ELR (cell line): ENCODE measurements at regions not wholly inside any gene's neighbourhood (a gene's known extent, or its start where the extent isn't known, plus 50 kb on each side); places are given as distances from the start of the nearest gene placed in this dataset.
"Not testable (repeated sequence)": the region's sequence is repeated elsewhere in the genome, so short reads cannot be mapped to it uniquely, and the experiment has no call there.

Source experiments
- DNase-seq: peaks from one replicate; pipeline ENCODE4 v3.0.0-alpha.2; 2015; ENCODE audit warnings: low read depth

DNA sequence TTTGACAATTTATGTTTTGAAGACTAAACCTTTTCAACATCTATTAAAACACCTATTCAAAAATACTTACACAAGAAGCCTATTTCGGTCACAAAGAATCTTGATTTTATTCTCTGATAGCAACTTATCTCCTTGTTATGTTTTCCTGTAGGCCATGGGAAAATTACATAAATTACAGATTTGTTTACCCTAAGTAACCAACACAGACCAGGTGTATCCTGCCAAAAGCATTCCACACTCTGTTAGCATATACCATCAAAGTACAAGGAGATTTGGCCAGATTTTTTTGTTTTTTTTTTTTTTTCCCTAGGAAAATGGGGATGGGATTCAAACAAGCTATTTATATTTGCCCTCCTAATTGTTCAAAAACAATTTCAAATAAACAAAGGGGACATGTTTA lies 497.9 kb upstream of the MAGEB18 start:
- no peak for DNase-seq

DNA sequence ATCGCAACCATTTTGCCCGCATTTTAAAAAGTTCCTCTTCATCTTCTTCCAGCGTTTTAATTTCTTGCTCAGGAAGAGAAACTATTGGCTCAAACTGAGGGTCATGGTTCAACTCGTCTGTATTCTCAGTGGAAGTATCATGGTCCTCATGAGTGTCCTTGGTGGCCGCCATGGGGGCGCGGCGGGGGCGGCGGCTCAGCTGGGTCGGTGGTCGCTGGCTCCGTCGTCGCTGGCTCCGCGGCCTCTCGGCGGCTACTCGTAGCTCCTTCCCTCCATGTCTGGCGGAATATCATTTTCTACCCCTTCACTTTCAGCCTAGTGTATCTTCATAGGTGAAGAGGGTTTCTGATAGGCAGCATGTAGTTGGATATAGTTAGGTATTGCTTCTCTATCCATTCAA lies 492.0 kb upstream of the MAGEB18 start:
- DNase-seq: no peak

DNA sequence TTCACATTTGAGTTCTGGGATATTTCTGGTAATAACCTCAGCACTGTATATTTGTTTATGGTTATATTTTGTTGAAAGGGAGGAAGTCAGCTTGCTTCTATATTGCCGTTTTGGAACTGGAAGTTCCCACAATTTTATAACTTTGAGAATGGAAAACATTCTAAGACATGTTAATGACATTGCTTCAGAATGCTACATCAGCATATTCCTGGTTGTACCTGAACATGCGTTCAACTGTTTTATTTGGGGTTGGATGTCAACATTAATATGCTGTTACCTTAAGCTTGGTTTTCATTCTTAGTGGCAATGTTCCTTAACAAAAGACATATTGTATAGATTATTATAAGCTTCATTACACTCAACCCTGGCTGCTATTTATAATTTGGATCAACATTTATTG lies 489.4 kb upstream of the MAGEB18 start:
- DNase-seq: no peak

DNA sequence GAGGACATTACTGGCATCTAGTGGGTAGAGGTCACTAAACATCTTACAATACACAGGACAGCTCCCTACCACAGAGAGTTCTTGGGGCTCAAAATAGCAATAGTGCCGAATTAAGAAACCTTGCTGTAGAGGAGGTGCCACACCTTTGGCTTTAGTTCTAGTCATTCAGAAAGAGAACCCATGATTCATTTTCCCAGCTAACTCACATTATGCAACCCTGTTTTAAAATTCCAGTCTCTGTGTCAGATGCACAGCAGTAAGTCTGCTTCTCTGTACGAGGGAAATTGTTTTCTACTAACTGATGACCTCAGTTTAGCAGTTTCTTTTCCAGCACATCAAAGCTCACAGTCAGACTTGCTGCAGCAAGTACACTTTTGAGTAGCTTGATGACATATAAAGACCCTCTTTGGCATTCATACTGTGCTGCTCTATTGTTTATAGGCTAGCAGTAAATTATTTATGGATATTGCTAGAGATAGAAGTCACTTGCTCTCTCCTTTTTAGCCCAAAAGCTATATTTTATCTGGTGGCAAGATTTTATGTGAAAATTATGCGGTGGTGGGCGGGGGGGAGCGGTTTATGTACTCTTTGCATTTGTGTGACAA lies 487.8 kb upstream of the MAGEB18 start:
- no peak for DNase-seq

DNA sequence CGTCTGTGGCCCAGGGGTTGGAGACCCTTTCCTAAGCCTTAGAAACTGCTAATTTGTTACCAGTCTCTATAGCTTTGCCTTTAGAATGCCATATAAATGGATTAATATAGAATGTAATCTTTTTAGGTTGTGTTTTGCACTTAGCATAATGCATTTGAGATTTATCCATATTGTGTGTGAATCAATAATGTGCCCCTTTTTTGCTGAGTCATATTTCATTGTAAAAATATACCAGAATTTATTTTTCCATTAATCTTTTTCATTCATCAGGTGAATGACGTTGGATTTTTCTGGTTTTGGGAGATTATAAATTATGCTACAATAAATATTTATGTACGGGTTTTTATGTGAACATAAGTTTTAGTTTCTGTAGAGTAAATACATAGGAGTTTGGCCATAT lies 478.8 kb upstream of the MAGEB18 start:
- DNase-seq: no peak

DNA sequence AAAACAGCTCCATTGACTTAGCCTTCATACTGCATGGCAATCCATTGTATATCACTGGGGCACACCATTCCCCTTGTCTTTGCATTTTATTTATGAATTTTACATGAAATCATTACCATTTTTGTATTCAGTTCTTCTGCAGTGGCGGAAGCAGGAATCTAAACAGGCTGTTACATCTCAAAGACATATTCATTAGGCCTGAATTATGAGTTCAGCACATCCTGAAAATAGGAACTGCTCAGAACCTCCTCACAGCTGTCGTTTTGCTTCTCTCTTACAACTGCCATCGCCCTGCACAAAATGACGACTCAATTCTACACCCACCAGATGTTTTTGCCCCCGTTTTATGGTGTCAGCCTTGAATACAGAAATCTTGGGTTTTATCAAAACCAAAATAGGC lies 474.4 kb upstream of the MAGEB18 start:
- no peak for DNase-seq

DNA sequence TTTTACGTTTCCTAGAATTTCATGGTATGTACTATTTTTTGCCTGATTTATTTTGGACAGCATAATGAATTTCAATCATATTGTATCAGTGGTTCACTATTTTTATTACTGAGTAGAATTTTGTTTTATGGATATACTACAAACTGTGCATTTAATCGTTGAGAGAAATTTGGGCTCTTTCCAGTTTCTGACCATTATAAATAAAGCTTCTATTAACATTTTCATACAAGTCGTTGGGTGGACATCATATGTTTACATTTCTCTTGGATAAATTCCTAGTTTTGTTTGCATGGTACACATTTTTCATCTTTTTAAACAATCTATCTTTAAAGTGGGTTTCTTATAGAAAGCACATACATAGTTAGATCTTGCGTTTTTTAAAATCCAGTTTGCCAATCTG lies 472.7 kb upstream of the MAGEB18 start:
- DNase-seq: no peak

DNA sequence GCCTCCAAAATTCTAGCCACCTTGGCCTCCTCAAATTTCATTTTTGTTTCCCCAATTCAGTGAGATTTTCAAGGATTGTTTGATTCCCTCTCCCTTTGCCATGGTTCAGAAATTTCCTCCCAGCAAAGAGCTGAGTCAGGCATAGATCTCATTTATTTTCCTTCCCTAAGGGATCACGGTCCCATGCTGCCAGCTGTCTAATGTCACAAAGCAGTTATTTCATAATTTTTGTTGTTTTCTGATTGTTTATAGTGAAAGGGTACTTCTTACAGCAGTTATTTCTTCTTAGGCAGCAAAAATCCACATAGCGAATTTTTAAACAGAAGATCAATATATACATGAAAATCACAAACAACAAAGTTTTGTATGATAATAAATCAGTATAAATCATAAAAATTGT lies 470.5 kb upstream of the MAGEB18 start:
- DNase-seq: no peak

DNA sequence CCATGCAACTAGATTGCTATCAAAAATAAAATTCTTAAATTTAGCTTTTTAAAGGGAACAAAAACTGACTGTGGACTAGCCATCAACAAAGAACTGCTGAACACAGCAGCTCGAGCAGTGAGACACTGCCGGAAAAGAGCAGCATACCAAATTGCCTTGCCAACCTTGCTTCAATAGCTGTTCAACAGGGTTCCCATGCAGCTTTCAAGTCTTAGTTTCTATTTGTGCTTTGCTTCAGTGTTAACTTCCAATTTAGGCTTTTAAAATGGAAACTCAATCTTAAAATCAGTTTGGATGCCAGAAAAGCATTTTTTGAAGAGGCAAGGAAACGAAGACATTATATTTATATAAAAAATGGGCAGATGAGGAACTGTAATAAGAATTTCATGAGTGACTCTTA lies 463.4 kb upstream of the MAGEB18 start:
- DNase-seq: no peak

DNA sequence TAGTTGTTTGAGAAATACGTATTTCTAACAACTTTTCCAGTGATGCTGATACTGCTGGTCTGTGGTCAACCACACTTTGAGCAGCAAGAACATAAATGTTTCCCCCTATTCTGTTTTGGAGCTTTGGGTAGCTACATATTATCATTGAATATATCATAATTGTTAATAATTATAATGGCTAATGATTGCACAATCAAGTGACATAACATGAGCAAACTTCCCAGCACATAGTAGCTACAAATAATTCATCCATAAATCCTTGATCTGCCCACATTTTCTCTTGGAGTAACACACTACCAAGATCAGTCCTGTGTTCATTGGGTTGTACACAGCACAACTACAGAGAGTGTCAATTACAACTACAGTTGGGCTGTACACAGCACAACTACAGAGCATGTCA lies 436.3 kb upstream of the MAGEB18 start:
- DNase-seq: no peak

DNA sequence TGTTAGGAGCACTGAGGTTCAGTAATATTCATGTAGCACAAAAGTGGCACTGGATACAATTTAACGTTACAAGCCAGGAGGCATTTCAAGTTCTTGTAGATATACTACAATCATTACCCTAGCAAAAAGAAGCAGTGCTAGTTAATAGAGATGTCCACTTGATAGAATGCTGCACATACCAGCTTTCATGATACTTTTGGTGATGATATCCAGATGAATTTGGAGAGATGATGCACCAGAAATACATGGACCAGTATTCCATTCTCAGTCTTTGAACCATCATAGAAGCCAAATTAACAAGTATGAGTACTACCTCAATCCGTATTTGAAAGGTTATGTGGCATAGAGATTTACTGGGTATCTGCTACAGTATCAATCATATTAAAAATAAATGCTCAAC lies 421.0 kb upstream of the MAGEB18 start:
- DNase-seq: no peak

DNA sequence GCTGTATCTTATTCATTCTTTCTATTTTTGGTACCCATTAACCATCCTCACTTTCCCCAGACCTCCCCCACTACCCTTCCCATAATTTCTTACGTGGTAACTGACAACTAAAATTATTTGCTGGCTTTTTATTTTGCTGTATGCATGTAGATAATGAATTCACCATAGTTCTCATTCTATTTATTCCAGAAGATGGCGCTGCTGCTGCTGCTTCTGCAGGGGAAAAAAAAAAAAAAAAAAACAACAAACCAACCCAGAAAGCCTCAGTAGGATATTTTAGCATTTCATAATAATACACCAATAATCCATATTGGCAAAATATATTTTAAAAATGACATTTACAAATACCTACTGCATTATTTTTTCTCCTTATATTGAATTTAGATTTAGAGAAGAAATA lies 416.6 kb upstream of the MAGEB18 start:
- DNase-seq: no peak

DNA sequence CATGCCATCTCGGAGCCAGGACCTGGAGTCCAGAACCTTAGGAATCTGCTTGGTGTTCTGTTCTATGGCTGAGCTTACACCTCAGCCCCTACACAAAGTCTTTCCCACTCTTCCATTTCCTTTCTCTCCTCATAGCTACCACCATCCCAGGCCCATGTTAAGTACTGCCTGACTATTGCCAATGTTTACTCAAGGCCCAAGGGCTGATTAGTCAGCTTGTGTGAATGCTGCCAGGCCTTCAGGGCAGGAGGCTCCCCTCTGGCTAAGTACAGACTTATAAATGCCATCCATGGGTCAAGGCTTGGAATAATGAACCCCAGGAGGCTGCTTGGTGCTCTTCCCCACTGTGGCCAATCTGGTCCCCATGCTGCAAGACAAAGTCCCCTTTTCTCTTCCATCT lies 411.6 kb upstream of the MAGEB18 start:
- no peak for DNase-seq

DNA sequence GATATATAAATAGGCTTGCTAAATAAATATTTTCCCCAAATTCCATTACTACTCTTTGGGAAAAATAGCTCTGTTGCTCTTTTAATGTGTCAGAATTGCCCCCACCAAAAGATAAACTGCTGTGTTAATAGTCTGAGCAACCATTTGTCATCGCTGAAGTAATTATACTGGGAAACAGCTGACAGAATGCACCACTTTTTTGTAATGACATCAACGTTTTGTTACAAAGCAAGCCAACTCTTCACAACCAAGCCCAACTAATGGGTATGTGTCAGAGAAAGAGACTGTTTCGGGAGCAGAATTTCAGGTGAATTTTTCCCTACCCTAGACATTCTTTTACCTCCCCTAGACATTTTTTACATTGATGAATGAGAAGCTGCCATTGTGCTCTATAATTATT lies 405.0 kb upstream of the MAGEB18 start:
- no peak for DNase-seq

DNA sequence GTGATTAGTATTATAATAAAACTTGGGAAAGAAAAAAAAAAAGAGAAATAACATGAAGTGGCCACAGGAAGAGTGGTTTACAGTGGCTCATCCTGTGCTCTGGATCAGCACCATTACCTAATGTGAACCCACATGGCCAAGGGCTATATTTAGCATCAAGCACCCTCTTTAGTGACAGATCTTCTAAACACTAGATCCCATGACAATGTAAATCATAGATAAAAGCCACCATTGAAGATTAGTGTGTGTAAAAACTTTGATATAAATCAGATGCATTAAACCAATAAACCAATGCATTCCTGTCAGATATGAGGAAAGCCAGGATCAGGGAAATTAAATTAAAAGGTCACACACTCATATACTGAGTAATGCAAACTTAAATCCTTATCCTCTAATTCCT lies 400.6 kb upstream of the MAGEB18 start:
- DNase-seq: no peak

DNA sequence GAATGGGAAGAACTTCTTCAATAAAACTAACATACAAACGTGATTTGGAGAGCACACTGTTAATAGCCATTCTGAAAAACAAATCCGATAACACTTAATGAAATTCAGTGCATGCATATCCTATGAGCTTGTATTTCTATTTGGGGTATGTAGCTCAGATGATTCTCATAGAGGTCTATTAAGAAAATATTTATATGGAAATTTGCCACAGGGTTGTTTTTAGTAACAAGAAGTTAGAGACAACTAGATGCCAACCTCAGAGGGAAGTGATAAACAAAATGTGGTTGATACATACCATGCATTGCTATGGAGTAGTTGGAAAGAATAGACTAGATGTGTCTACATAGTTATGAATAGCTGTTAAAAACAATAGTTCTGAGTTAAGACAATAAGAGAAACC lies 395.8 kb upstream of the MAGEB18 start:
- no peak for DNase-seq

DNA sequence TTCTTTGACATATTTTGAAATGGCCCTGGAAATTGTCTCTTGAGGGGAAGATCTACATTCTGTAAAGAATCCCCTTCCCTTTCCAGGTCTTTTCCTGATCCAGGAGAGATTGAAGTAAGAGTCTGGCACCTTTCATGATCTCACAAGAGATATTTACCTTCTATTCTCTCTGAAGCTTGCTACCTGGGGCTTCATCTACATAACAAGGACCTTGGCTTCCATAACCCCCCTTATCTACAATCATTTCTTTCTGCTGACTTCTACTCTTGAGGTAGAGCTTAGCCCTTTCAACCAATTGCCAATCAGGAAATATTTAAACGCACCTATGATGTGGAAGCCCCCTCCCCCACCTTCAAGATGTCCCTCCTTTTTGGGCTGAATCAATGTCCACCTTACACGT lies 383.7 kb upstream of the MAGEB18 start:
- no peak for DNase-seq

DNA sequence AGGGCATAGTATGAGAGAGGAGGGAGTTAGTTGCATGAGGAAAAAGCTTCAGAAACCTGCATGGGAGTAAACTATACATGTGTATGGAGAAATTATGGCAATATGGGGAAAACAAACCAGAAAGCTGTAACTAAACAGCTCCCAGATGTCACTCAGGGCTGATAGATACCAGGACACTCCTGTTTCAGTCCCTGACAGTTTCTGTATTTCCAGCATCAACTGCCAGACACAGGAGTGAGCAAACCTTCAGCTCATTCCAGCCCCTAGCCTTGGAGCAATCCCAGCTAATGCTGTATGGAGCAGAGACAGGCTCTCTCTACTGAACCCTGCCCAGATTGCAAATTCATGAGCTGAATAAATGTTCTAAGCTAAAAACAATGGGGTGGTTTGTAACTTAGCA lies 382.9 kb upstream of the MAGEB18 start:
- no peak for DNase-seq

DNA sequence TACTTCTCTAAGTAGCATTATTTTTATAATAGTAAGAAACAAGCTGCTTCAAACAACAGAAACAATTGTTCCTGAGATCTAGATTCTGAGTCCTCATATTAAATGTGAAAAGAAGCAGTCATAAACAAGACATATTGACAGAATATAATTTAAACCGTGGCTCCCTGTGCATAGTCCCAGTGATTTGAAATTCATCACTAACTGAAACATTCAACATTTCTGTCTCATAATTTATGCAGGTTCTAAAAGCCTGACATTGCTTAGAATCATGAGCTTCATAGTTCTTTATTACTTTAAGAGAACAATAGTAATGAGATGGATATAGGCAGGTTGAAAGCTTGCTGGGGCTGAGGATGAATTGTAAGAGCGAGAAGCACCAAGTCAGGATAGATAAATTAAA lies 375.5 kb upstream of the MAGEB18 start:
- DNase-seq: no peak

DNA sequence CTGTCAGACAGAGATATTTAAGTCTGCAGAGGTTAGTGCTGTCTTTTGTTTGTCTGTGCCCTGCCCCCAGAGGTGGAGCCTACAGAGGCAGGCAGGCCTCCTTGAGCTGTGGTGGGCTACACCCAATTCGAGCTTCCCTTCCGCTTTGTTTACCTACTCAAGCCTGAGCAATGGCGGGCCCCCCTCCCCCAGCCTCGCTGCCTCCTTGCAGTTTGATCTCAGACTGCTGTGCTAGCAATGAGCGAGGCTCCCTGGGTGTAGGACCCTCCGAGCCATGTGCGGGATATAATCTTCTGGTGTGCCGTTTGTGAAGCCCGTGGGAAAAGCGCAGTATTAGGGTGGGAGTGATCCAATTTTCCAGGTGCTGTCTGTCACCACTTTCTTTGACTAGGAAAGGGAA lies 366.3 kb upstream of the MAGEB18 start:
- not testable (repeated sequence) for DNase-seq

DNA sequence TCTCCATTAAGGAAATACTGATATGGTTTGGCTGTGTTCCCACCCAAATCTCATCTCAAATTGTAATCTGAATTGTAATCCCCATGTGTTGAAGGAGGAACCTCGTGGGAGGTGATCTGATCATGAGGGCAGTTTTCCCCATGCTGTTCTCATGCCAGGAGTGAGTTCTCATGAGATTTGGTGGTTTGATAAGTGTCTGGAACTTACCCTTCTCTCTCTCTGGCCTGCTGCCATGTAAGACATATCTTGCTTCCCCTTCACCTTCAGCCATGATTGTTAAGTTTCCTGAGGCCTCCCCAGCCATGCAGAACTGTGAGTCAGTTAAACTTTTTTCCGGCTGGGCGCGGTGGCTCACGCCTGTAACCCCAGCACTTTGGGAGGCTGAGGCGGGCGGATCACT lies 340.3 kb upstream of the MAGEB18 start:
- not testable (repeated sequence) for DNase-seq

DNA sequence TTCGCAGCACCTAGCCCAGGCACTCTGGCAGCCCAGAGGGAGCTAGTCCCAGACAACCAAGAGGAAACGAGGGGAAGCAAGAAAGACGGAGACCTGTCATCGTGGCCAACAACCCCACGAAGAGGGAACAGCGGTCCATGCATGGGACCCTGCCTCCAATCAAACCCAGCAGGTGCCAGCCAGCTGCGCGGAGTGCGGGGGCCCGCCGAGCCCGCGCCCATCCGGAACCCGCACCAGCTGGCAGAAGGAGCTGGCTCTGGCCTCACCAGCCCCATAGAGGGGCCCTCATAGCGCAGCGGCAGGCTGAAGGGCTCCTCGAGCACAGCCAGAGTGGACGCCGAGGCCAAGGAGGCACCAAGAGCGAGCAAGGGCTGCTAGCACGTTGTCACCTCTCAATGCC lies 332.4 kb upstream of the MAGEB18 start:
- DNase-seq: no peak

DNA sequence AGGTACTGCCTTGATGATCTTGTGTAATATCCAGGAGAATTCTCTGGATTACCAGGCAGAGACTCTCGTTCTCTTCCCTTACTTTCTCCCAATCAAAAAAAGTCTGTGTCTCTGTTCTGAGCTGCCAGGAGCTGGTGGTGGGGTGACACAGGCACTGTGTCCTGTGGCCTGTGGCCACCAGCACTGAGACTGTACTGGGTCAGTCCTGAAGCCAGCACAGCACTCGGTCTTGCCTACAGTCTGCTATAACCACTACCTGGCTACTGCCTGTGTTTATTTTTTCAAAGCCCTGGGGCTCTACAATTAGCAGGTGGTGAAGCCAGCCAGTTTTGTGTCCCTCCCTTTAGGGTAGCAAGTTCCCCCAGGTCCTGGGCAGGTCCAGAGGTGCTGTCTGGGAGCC lies 331.1 kb upstream of the MAGEB18 start:
- DNase-seq: no peak

DNA sequence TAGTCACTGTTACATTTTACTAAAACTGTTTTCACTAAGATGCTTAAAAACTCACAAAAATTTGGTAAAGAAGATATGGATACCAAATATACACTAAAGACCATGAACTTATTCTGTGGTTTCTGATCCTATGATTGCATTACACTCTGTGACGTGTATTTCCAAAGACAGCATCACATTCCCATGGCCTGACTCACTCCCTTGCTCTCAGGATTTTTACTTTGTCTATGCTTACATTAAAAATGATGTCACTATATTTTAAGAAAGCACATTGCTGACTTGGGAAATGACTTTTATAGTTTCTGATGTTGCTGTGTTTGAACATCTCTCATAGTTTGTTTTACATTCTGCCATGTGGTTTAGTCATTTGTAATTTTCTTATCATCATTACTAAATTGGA lies 327.9 kb upstream of the MAGEB18 start:
- peak; percentile 0 for DNase-seq

DNA sequence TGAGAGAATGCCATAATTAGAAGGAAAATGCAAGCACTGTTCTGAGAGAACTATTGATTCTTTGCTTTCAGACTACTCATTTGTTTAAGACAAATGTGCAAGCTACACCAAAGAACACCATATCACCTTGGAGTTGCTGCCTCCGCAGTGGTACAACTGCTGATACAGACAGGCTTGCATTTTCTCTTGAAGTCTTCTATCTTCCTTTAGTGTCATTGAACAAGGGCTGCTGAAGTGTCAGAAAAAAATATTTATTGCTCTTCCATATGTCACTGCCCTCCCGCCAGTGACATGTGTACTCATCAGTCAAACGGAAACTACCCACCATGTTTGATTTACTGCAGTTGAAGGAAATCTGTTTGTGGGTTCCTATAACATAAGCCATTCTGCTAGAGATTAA lies 318.3 kb upstream of the MAGEB18 start:
- DNase-seq: no peak
